Keratinocyte (primary cell): ENCODE measurements at regions not wholly inside any gene's neighbourhood (a gene's known extent, or its start where the extent isn't known, plus 50 kb on each side); places are given as distances from the start of the nearest gene placed in this dataset.

Experiments
- EZH2 ChIP-seq: IDR thresholded peaks from one replicate; pipeline ENCODE4 v1.6.1; 2012; ENCODE audit warnings: inconsistent platforms, mild to moderate bottlenecking, low read length, moderate library complexity
- TF ChIP-seq, protein P1 (sequence below), 3 experiments: IDR thresholded peaks in 1 of 3; conservative IDR thresholded peaks in 1 of 3; optimal IDR thresholded peaks in 1 of 3; 2 replicates in 2 of 3; 3 replicates in 1 of 3; pipeline versions ENCODE3 to v1.5.1; 2011; ENCODE audit warnings: low read length in 3 of 3, mild to moderate bottlenecking in 3 of 3, moderate library complexity in 2 of 3, control low read depth in 1 of 3, inconsistent platforms in 1 of 3; ENCODE audit not compliant: insufficient read depth in 2 of 3; ENCODE audit errors: extremely low read depth in 1 of 3

DNA sequence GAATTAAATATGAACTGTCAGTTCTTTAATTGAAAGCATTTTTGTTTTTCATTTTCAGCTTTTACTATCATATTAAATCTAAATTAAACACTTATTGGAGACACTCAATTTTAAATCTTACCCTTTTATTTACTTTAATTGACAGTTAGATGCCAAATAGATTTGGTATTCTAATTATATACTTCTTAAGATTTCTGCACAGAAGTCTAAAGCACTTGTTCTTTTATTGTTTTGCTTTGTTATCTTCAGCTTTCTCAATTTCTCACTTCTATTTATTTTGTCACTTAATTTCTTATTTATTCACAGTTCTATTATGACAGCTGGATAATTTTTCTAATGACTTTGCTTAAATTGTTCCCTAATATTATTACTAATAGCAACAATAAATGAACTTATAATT, 1397.3 kb upstream of the MIR17HG start:
- TF ChIP-seq, protein P1, sequence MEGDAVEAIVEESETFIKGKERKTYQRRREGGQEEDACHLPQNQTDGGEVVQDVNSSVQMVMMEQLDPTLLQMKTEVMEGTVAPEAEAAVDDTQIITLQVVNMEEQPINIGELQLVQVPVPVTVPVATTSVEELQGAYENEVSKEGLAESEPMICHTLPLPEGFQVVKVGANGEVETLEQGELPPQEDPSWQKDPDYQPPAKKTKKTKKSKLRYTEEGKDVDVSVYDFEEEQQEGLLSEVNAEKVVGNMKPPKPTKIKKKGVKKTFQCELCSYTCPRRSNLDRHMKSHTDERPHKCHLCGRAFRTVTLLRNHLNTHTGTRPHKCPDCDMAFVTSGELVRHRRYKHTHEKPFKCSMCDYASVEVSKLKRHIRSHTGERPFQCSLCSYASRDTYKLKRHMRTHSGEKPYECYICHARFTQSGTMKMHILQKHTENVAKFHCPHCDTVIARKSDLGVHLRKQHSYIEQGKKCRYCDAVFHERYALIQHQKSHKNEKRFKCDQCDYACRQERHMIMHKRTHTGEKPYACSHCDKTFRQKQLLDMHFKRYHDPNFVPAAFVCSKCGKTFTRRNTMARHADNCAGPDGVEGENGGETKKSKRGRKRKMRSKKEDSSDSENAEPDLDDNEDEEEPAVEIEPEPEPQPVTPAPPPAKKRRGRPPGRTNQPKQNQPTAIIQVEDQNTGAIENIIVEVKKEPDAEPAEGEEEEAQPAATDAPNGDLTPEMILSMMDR (optimal IDR thresholded peaks at IDR 0.05 in 1 of 3, IDR thresholded peaks at IDR 0.05 in 1 of 3, conservative IDR thresholded peaks at IDR 0.05 in 1 of 3; ENCODE audit: extremely low read depth in 1 of 3, insufficient read depth in 2 of 3, low read length in 3 of 3): no peak
- TF ChIP-seq EZH2: no peak
